ENCODE measurements at regions not wholly inside any gene's neighbourhood (a gene's known extent, or its start where the extent isn't known, plus 50 kb on each side); places are given as distances from the start of the nearest gene placed in this dataset.

DNA sequence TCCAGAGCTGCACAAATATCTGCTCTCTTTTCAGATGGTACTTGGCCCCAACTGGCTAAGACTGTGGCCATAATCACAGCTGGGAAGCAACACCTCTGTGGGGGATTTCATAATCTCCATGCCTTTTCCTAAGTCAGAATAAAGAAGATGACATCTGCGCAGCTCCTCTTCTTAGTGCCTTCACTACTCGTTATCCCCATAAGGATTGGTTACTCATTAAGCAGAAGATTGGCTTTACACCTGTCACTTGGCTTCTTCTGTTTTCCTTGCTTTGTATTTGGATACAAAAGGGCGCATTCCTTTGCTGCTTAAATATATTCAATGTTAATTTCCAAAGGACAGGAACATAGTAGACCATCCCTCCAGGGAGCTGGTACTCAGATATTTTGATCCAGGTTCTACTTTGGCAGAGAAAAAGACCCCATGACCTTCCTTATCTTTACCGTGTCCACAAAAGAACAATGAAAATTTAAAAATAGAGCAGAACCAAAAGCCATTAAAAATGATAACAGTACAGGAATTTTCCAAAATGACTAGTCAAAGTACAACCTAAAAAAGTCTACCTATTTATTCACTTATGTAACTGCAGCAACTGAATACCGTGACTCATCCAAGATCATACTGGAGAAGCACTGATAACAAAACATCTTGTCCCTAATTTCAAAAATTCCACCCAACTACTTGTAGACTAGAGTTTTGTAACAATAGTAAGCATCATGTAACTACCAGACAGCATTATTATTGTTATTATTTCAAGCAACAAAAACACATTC is 352.3 kb upstream of the TMPO start:
- Histone ChIP-seq H2AFZ (replicated peaks) (no peak overlapping the region), H3K9me3 (ENCODE audit: low read depth) (peaks cover 4% of the 10 kb centered on the region), H3K27me3 (no peaks in the 10 kb centered on the region), H3K4me3 (no peak overlapping the region), H3K9ac (no peak overlapping the region), H3K4me1 (peaks cover 24% of the 10 kb centered on the region), H3K4me2 (peak overlapping the region; percentile 39), H3K27ac (no peak overlapping the region), H3K79me2 (ENCODE audit: low read depth) (no peaks in the 10 kb centered on the region), H3F3A (ENCODE audit: low read depth) (peaks cover 11% of the 10 kb centered on the region), H3K36me3 (no peaks in the 10 kb centered on the region), H4K20me1 (ENCODE audit: low read depth) (no peaks in the 10 kb centered on the region)
- TF ChIP-seq EZH2phosphoT487 (IDR thresholded peaks at IDR 0.05), result no peak
- TF ChIP-seq EZH2 (IDR thresholded peaks at IDR 0.05), result no peak
- TF ChIP-seq, protein P1, sequence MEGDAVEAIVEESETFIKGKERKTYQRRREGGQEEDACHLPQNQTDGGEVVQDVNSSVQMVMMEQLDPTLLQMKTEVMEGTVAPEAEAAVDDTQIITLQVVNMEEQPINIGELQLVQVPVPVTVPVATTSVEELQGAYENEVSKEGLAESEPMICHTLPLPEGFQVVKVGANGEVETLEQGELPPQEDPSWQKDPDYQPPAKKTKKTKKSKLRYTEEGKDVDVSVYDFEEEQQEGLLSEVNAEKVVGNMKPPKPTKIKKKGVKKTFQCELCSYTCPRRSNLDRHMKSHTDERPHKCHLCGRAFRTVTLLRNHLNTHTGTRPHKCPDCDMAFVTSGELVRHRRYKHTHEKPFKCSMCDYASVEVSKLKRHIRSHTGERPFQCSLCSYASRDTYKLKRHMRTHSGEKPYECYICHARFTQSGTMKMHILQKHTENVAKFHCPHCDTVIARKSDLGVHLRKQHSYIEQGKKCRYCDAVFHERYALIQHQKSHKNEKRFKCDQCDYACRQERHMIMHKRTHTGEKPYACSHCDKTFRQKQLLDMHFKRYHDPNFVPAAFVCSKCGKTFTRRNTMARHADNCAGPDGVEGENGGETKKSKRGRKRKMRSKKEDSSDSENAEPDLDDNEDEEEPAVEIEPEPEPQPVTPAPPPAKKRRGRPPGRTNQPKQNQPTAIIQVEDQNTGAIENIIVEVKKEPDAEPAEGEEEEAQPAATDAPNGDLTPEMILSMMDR (IDR thresholded peaks at IDR 0.05), result no peak
- Mint-ChIP-seq H3K27ac (no peak overlapping the region), H3K4me1 (peaks cover 10% of the 10 kb centered on the region), H3K4me3 (no peak overlapping the region), H3K36me3 (no peaks in the 10 kb centered on the region), H3K9me3 (peaks cover 2% of the 10 kb centered on the region), H3K27me3 (ENCODE audit: insufficient read depth, low read depth) (peaks cover 3% of the 10 kb centered on the region)
- DNase-seq (ENCODE audit: low spot score), result peak; percentile 47

DNA sequence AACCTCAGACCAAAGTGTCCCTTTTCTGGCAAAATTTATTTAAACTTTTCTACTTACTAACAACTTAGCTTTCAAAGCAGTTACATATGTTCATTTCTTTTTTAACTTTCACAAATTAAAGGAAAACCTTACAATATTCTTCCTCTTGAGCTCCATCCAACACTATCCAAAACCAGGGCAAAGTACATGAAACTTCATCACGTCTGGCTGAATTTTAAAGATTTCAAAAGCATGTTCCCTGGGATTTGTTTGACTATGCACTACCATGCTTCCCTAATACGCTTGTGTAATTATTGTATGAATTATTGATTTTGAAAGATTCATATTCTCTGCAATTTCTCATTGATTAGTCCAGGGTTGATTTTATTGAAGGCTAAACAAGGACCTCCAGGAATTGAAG is 343.1 kb upstream of the TMPO start:
- H3K9me3 ChIP-seq (ENCODE audit: low read depth), result peaks cover 3% of the 10 kb centered on the region
- Mint-ChIP-seq H3K27ac (no peak overlapping the region), H3K36me3 (no peaks in the 10 kb centered on the region), H3K4me1 (no peaks in the 10 kb centered on the region), H3K9me3 (peaks cover 4% of the 10 kb centered on the region), H3K4me3 (no peak overlapping the region), H3K27me3 (ENCODE audit: insufficient read depth, low read depth) (peaks cover 3% of the 10 kb centered on the region)
- H3K4me1 ChIP-seq, result no peaks in the 10 kb centered on the region
- H3K36me3 ChIP-seq, result no peaks in the 10 kb centered on the region
- H4K20me1 ChIP-seq (ENCODE audit: low read depth), result no peaks in the 10 kb centered on the region
- no peak for DNase-seq (ENCODE audit: low spot score)
- H3K27ac ChIP-seq, result no peak overlapping the region
- no peaks in the 10 kb centered on the region for H3K79me2 ChIP-seq (ENCODE audit: low read depth)
- H2AFZ ChIP-seq (replicated peaks), result no peak overlapping the region
- H3K9ac ChIP-seq, result no peak overlapping the region
- TF ChIP-seq EZH2 (IDR thresholded peaks at IDR 0.05), result no peak
- no peak for TF ChIP-seq EZH2phosphoT487 (IDR thresholded peaks at IDR 0.05)
- TF ChIP-seq, protein P1 (IDR thresholded peaks at IDR 0.05), result no peak
- no peaks in the 10 kb centered on the region for H3K27me3 ChIP-seq
- no peaks in the 10 kb centered on the region for H3F3A ChIP-seq (ENCODE audit: low read depth)
- H3K4me3 ChIP-seq, result no peak overlapping the region
- H3K4me2 ChIP-seq, result no peak overlapping the region

DNA sequence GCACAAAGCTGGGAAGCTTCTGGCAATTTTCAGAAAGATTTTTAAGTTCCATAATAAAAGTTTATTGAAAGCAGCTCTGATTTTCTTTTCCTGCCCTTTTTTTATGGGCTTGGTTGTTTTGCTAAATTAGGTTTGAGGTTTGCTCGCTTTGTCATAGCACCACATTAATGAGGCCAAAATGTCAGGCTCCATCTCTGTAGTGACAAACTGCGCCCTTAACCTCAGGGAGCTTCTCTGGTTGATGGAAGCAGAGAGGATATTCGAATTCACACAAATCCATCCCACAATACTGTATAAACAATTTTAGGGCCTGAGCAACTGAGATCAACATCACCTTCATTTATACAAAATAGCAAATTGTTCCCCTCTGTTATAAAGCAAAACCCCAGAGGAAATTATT is 342.6 kb upstream of the TMPO start:
- Mint-ChIP-seq H3K27ac (no peak overlapping the region), H3K36me3 (no peaks in the 10 kb centered on the region), H3K9me3 (peaks cover 6% of the 10 kb centered on the region), H3K4me1 (no peaks in the 10 kb centered on the region), H3K27me3 (ENCODE audit: insufficient read depth, low read depth) (peaks cover 5% of the 10 kb centered on the region), H3K4me3 (no peak overlapping the region)
- Histone ChIP-seq H3K27ac (no peak overlapping the region), H3F3A (ENCODE audit: low read depth) (no peaks in the 10 kb centered on the region), H3K27me3 (no peaks in the 10 kb centered on the region), H3K9ac (no peak overlapping the region), H4K20me1 (ENCODE audit: low read depth) (no peaks in the 10 kb centered on the region), H3K79me2 (ENCODE audit: low read depth) (no peaks in the 10 kb centered on the region), H2AFZ (replicated peaks) (no peak overlapping the region), H3K4me1 (no peaks in the 10 kb centered on the region), H3K4me2 (no peak overlapping the region), H3K4me3 (no peak overlapping the region), H3K9me3 (ENCODE audit: low read depth) (no peaks in the 10 kb centered on the region), H3K36me3 (no peaks in the 10 kb centered on the region)
- no peak for DNase-seq (ENCODE audit: low spot score)
- TF ChIP-seq EZH2phosphoT487 (IDR thresholded peaks at IDR 0.05) (no peak), EZH2 (IDR thresholded peaks at IDR 0.05) (no peak)
- TF ChIP-seq, protein P1 (IDR thresholded peaks at IDR 0.05), result no peak
